GM06990 (cell line): ENCODE measurements at regions not wholly inside any gene's neighbourhood (a gene's known extent, or its start where the extent isn't known, plus 50 kb on each side); places are given as distances from the start of the nearest gene placed in this dataset.
"Not testable (repeated sequence)": the region's sequence is repeated elsewhere in the genome, so short reads cannot be mapped to it uniquely, and the experiment has no call there.

Source experiments
- DNase-seq: peaks from one replicate; pipeline ENCODE4 v3.0.0-alpha.2; 2011; ENCODE audit not compliant: insufficient read length; ENCODE audit errors: extremely low read depth
- H3K27me3 ChIP-seq: replicated peaks from 2 replicates; pipeline ENCODE4 v1.6.0; 2011; ENCODE audit warnings: low read length; ENCODE audit not compliant: control insufficient read depth, insufficient read depth
- H3K36me3 ChIP-seq: 2 replicates; pipeline ENCODE4 v1.5.1; 2011; ENCODE audit warnings: low read length; ENCODE audit not compliant: control insufficient read depth, insufficient read depth
- H3K4me3 ChIP-seq: replicated peaks from 2 replicates; pipeline ENCODE4 v1.5.1; 2011; ENCODE audit warnings: low read depth, mild to moderate bottlenecking, control low read depth, low read length
- TF ChIP-seq, protein P1 (sequence below): IDR thresholded peaks from 2 replicates; pipeline ENCODE4 v1.5.1; 2011; ENCODE audit warnings: low read length, control low read depth, mild to moderate bottlenecking, inconsistent platforms; ENCODE audit not compliant: insufficient read depth, poor library complexity, severe bottlenecking

DNA sequence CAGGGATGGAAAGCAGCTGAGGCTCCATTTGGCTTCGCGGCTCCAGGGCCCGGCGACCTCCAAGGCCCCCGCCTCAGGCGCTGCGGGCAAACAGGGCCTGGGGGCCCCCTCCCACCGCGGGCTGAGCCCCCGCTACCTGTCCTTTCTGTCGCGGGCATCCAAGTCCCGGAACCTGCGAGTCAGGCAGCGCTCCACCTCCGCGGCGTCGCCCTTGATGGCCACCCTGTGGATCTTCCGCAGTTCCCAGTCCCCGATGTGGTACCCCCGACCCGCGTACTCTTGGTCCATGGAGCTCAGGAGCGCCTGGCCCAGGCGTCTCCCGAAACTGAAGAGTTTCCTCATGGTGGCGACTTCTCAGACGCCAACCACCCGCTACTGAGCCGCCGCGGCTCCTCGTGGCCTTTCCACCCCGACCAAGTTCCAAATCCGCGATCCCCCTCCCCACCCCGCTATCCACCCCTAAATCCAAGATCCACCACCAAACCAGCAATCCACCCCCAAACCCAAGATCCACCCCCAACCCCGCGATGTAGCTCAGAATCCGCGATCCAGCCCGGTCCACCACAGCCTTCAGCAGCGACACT is 86.5 kb upstream of the CCDC180 start:
- Histone ChIP-seq H3K36me3 (no peaks in the 10 kb centered on the region), H3K4me3 (no peak overlapping the region), H3K27me3 (no peaks in the 10 kb centered on the region; the same call in 1 of the 2 replicates)
- DNase-seq: no peak
- TF ChIP-seq, protein P1, sequence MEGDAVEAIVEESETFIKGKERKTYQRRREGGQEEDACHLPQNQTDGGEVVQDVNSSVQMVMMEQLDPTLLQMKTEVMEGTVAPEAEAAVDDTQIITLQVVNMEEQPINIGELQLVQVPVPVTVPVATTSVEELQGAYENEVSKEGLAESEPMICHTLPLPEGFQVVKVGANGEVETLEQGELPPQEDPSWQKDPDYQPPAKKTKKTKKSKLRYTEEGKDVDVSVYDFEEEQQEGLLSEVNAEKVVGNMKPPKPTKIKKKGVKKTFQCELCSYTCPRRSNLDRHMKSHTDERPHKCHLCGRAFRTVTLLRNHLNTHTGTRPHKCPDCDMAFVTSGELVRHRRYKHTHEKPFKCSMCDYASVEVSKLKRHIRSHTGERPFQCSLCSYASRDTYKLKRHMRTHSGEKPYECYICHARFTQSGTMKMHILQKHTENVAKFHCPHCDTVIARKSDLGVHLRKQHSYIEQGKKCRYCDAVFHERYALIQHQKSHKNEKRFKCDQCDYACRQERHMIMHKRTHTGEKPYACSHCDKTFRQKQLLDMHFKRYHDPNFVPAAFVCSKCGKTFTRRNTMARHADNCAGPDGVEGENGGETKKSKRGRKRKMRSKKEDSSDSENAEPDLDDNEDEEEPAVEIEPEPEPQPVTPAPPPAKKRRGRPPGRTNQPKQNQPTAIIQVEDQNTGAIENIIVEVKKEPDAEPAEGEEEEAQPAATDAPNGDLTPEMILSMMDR: no peak

- not testable (repeated sequence) for H3K27me3 ChIP-seq, H3K4me3 ChIP-seq, H3K36me3 ChIP-seq
Measured at GRCh38 chr9:97220396-97220795, 87.1 kb upstream of the CCDC180 start.

GRCh38 chr9:97219443-97220140 is 87.9 kb upstream of the CCDC180 start:
- H3K36me3 ChIP-seq, H3K4me3 ChIP-seq, H3K27me3 ChIP-seq, DNase-seq: not testable (repeated sequence)

More at GRCh38 chr9:97220396-97220795, 87.1 kb upstream of the CCDC180 start:
- DNase-seq: not testable (repeated sequence)

DNA sequence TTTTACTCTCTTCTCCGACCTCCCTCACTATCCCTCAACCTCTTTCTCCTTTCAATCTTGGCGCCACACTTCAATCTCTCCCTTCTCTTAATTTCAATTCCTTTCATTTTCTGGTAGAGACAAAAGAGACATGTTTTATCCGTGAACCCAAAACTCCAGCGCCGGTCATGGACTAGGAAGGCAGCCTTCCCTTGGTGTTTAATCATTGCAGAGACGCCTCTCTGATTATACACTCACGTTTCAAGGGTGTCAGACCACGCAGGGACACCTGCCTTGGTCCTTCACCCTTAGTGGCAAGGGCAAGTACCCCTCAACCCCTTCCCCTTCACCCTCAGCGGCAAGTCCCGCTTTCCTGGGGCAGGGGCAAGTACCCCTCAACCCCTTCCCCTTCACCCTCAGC is 92.3 kb upstream of the CCDC180 start:
- not testable (repeated sequence) for H3K4me3 ChIP-seq, DNase-seq, H3K27me3 ChIP-seq, H3K36me3 ChIP-seq

DNA sequence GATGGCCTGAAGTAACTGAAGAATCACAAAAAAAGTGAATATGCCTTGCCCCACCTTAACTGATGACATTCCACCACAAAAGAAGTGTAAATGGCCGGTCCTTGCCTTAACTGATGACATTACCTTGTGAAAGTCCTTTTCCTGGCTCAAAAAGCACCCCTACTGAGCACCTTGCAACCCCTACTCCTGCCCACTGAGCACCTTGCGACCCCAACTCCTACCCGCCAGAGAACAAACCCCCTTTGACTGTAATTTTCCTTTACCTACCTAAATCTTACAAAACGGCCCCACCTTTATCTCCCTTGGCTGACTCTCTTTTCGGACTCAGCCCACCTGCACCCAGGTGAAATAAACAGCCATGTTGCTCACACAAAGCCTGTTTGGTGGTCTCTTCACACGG is 92.9 kb upstream of the CCDC180 start:
- not testable (repeated sequence) for H3K27me3 ChIP-seq, H3K4me3 ChIP-seq, DNase-seq, H3K36me3 ChIP-seq

DNA sequence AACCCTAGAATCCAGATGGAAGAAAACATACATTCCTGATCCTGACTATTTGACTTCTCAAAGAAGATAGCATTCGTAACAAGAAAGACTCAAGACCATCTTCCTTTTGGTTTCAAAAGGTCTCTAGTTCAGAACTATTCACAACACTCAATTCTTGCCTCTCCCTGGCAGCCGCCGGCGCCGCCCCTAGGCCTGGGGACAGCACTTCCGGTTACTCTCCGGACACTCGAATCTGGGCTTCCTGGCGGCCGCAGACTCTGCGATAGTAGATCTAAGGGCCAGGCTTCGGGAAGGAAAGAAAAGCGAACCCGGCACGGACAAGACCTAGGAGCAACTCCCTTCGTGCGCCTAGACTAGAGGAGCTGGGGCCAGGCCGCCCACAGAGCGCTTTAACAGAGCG is 107.8 kb upstream of the CCDC180 start:
- H3K4me3 ChIP-seq, H3K27me3 ChIP-seq, H3K36me3 ChIP-seq, DNase-seq: not testable (repeated sequence)

DNA sequence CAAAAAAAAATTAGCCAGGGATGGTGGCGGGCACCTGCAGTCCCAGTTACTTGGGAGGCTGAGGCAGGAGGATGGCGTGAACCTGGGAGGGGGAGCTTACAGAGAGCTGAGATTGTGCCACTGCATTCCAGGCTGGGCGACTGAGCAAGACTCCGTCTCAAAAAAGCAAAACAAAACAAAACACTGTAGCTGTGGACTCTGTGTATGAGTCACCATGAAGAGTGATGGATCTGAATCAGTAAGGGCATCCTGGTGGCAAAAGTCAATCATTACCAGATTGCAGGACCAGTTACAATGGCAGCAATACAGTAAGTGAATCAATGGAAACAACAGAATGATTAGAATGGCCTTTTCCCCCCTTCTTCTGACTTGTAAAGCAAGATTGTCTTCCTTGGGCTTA is 113.7 kb upstream of the CCDC180 start:
- DNase-seq, H3K36me3 ChIP-seq, H3K27me3 ChIP-seq, H3K4me3 ChIP-seq: not testable (repeated sequence)

- TF ChIP-seq, protein P1: no peak
- no peak for DNase-seq
- Histone ChIP-seq H3K4me3 (no peak overlapping the region), H3K36me3 (no peaks in the 10 kb centered on the region), H3K27me3 (no peaks in the 10 kb centered on the region)
Measured at GRCh38 chr9:97188545-97188944, 118.9 kb upstream of the CCDC180 start.

DNA sequence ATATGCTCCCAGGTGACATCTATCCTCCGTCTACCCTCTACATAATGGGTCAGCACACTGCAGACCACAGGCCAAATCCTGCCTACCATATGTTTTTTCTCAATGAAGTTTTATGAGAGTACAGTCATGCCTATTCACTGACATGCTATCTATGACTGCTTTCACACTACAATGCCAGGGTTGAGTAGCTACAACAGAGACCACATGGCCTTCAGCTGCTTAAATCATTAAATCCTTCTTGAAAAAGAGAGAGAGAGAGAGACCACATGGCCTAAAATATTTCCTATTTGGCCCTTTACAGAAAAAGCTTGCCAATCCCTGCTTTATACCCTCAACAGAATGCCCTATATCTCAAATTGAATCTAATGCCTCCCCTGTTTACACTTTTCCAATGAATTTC is 119.8 kb upstream of the CCDC180 start:
- H3K27me3 ChIP-seq, H3K36me3 ChIP-seq, H3K4me3 ChIP-seq, DNase-seq: not testable (repeated sequence)
